ENCODE measurements at regions not wholly inside any gene's neighbourhood (a gene's known extent, or its start where the extent isn't known, plus 50 kb on each side); places are given as distances from the start of the nearest gene placed in this dataset.

- TF ChIP-seq, protein P1, sequence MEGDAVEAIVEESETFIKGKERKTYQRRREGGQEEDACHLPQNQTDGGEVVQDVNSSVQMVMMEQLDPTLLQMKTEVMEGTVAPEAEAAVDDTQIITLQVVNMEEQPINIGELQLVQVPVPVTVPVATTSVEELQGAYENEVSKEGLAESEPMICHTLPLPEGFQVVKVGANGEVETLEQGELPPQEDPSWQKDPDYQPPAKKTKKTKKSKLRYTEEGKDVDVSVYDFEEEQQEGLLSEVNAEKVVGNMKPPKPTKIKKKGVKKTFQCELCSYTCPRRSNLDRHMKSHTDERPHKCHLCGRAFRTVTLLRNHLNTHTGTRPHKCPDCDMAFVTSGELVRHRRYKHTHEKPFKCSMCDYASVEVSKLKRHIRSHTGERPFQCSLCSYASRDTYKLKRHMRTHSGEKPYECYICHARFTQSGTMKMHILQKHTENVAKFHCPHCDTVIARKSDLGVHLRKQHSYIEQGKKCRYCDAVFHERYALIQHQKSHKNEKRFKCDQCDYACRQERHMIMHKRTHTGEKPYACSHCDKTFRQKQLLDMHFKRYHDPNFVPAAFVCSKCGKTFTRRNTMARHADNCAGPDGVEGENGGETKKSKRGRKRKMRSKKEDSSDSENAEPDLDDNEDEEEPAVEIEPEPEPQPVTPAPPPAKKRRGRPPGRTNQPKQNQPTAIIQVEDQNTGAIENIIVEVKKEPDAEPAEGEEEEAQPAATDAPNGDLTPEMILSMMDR (IDR thresholded peaks at IDR 0.05) = no peak
- no peak for TF ChIP-seq EP300 (IDR thresholded peaks at IDR 0.05)
Observed at GRCh38 chr11:43116071-43116470, 195.7 kb upstream of the API5 start.
